Sigmoid colon (tissue), 6 donors: ENCODE measurements at regions not wholly inside any gene's neighbourhood (a gene's known extent, or its start where the extent isn't known, plus 50 kb on each side); places are given as distances from the start of the nearest gene placed in this dataset.
"Not testable (repeated sequence)": the region's sequence is repeated elsewhere in the genome, so short reads cannot be mapped to it uniquely, and the experiment has no call there.

ENCODE experiments used
- DNase-seq: peaks from one replicate; pipeline ENCODE4 v3.0.0-alpha.2; 2019
- H3K27ac ChIP-seq, 4 donors: fragments of 200-600 bp; sonication (generic); one replicate each; pipeline ENCODE4 v1.5.1; 2016 to 2019; ENCODE audit warnings: mild to moderate bottlenecking in 1 of 4
- H3K27me3 ChIP-seq, 3 donors: fragments of 200-600 bp; sonication (generic); one replicate each; pipeline ENCODE4 v1.5.1; 2019; ENCODE audit warnings: mild to moderate bottlenecking in 1 of 3
- H3K36me3 ChIP-seq, 4 donors: fragments of 200-600 bp; sonication (generic); one replicate each; pipeline ENCODE4 v1.5.1; 2016 to 2019
- H3K4me1 ChIP-seq, 4 donors: fragments of 200-600 bp; sonication (generic); one replicate each; pipeline ENCODE4 v1.5.1; 2017 to 2019
- H3K4me3 ChIP-seq, 4 donors: fragments of 200-600 bp; sonication (generic); one replicate each; pipeline ENCODE4 v1.5.1; 2017 to 2019; ENCODE audit warnings: mild to moderate bottlenecking in 2 of 4, moderate library complexity in 1 of 4
- H3K9me3 ChIP-seq, 4 donors: fragments of 200-600 bp in 3 of 4; sonication (generic) in 3 of 4; one replicate each; pipeline versions ENCODE4 v1.5.1 to v1.6.1; 2013 to 2019
- EP300 ChIP-seq, 4 donors: sonication (generic); formaldehyde crosslinking; IDR thresholded peaks; one replicate each; pipeline ENCODE4 v1.6.1; 2017; ENCODE audit warnings: antibody characterized with exemption in 4 of 4
- POLR2A ChIP-seq, 2 donors: fragments of 450-650 bp; IDR thresholded peaks; one replicate each; pipeline ENCODE4 v1.6.1; 2016; ENCODE audit warnings: antibody characterized with exemption in 2 of 2, mild to moderate bottlenecking in 2 of 2, moderate library complexity in 2 of 2
- POLR2AphosphoS5 ChIP-seq, 4 donors: sonication (generic); formaldehyde crosslinking; IDR thresholded peaks; one replicate each; pipeline ENCODE4 v1.6.1; 2017; ENCODE audit warnings: antibody characterized with exemption in 4 of 4
- WGBS, 2 donors: extraction: QIAGEN DNeasy Blood & Tissue Kit; methylation state at CpG; one replicate each; pipeline ENCODE4 v1.1.7; 2013; 5-methylcytosine and 5-hydroxymethylcytosine counted together
- intact Hi-C: fragments of 100-400 bp; cut with DNase I; formaldehyde crosslinking; loops from one replicate; pipeline ENCODE4 v1.15.1; 2023
- TF ChIP-seq, protein P1 (sequence below), 4 experiments: fragments of 450-650 bp in 3 of 4; fragments of 200-600 bp in 1 of 4; IDR thresholded peaks; one replicate each; pipeline ENCODE4 v1.5.1; 2016 to 2019; ENCODE audit warnings: antibody characterized with exemption in 4 of 4, mild to moderate bottlenecking in 3 of 4, moderate library complexity in 2 of 4
- donor health status: healthy with polysubstance abuse.
- donor health status: healthy.

DNA sequence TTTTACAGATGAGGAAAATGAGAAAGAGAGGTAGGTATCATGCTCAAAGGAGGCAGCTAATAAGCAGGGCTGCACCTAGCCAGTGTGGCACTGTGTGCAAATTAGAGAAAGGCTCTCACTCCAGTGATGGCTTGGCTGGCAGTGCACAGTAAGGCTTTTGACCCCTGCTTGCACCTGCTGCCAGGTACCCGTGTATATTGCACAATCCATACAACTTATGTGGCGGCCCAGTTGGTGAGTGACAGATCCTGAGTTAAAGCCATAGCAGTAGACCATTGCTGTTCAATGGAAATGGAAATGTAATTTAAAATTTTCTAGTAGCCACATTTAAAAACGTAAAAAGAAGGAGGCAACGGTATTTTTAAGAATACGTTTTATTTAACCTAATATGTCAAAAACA lies 266.4 kb upstream of the AZI2 start:
- no peaks in the 10 kb centered on the region for H3K9me3 ChIP-seq
- H3K4me1 ChIP-seq: no peaks in the 10 kb centered on the region
- 80 to 89% methylated on average over 5 of the region's 5 CpGs for WGBS, 2 donors
- no peak overlapping the region for H3K4me3 ChIP-seq
- no peaks in the 10 kb centered on the region for H3K36me3 ChIP-seq
- no peaks in the 10 kb centered on the region for H3K27me3 ChIP-seq
- intact Hi-C loops: no loop called here
- TF ChIP-seq EP300 (IDR thresholded peaks at IDR 0.05): no peak
- TF ChIP-seq, protein P1, sequence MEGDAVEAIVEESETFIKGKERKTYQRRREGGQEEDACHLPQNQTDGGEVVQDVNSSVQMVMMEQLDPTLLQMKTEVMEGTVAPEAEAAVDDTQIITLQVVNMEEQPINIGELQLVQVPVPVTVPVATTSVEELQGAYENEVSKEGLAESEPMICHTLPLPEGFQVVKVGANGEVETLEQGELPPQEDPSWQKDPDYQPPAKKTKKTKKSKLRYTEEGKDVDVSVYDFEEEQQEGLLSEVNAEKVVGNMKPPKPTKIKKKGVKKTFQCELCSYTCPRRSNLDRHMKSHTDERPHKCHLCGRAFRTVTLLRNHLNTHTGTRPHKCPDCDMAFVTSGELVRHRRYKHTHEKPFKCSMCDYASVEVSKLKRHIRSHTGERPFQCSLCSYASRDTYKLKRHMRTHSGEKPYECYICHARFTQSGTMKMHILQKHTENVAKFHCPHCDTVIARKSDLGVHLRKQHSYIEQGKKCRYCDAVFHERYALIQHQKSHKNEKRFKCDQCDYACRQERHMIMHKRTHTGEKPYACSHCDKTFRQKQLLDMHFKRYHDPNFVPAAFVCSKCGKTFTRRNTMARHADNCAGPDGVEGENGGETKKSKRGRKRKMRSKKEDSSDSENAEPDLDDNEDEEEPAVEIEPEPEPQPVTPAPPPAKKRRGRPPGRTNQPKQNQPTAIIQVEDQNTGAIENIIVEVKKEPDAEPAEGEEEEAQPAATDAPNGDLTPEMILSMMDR (IDR thresholded peaks at IDR 0.05): no peak
- TF ChIP-seq POLR2AphosphoS5 (IDR thresholded peaks at IDR 0.05): no peak
- no peak for TF ChIP-seq POLR2A (IDR thresholded peaks at IDR 0.05)
- H3K27ac ChIP-seq: no peak overlapping the region
- DNase-seq: no peak

DNA sequence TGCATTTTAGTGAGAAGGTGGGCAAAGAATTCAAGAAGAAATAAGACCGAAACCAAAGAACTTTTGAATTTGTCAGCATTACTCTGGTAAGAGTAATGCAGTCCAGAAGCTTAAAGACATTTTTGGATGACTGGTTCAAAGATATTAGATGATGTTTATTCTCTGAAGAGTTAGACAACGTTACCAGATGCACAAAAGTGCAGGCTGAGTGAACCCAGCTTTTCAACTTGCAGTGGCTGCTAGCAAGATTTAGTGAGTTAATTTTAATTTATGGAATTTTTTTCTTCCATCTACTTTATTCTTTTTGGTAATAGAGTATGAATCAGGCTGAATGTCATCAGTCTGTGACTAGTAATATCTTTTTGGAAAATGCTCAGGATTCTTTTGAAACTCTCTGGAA lies 267.3 kb upstream of the AZI2 start:
- Histone ChIP-seq H3K36me3 (no peaks in the 10 kb centered on the region), H3K4me3 (no peak overlapping the region), H3K27me3 (no peaks in the 10 kb centered on the region), H3K9me3 (no peaks in the 10 kb centered on the region), H3K4me1 (no peaks in the 10 kb centered on the region), H3K27ac (no peak overlapping the region)
- 79 to 83% methylated on average over 2 of the region's 2 CpGs for WGBS, 2 donors
- DNase-seq: no peak
- intact Hi-C loops: no loop called here
- no peak for TF ChIP-seq POLR2A (IDR thresholded peaks at IDR 0.05)

GRCh38 chr3:28617821-28618220 lies 269.2 kb upstream of the AZI2 start:
- TF ChIP-seq EP300 (IDR thresholded peaks at IDR 0.05): no peak
- TF ChIP-seq, protein P1 (IDR thresholded peaks at IDR 0.05): no peak
- TF ChIP-seq POLR2AphosphoS5 (IDR thresholded peaks at IDR 0.05): no peak
- no peak for TF ChIP-seq POLR2A (IDR thresholded peaks at IDR 0.05)
- intact Hi-C loops: no loop called here
- 25 to 51% methylated on average over 1 of the region's 1 CpG for WGBS, 2 donors
- Histone ChIP-seq H3K36me3 (no peaks in the 10 kb centered on the region), H3K4me1 (no peaks in the 10 kb centered on the region), H3K9me3 (no peaks in the 10 kb centered on the region), H3K4me3 (no peak overlapping the region), H3K27ac (no peak overlapping the region), H3K27me3 (no peaks in the 10 kb centered on the region)
- no peak for DNase-seq

GRCh38 chr3:28623106-28623505 lies 274.5 kb upstream of the AZI2 start:
- Histone ChIP-seq H3K27me3 (no peaks in the 10 kb centered on the region), H3K4me3 (no peak overlapping the region), H3K27ac (no peak overlapping the region), H3K36me3 (no peaks in the 10 kb centered on the region), H3K4me1 (no peaks in the 10 kb centered on the region), H3K9me3 (no peaks in the 10 kb centered on the region)
- WGBS, 2 donors: 90 to 94% methylated on average over 5 of the region's 5 CpGs
- DNase-seq: no peak
- TF ChIP-seq, protein P1 (IDR thresholded peaks at IDR 0.05): no peak
- TF ChIP-seq POLR2AphosphoS5 (IDR thresholded peaks at IDR 0.05) (no peak), POLR2A (IDR thresholded peaks at IDR 0.05) (no peak), EP300 (IDR thresholded peaks at IDR 0.05) (no peak)
- intact Hi-C loops: no loop called here

GRCh38 chr3:28624084-28624483 lies 275.5 kb upstream of the AZI2 start:
- DNase-seq: no peak
- Histone ChIP-seq H3K4me1 (no peaks in the 10 kb centered on the region), H3K27ac (no peak overlapping the region), H3K9me3 (no peaks in the 10 kb centered on the region), H3K36me3 (no peaks in the 10 kb centered on the region), H3K4me3 (no peak overlapping the region), H3K27me3 (no peaks in the 10 kb centered on the region)
- intact Hi-C loops: no loop called here
- TF ChIP-seq POLR2A (IDR thresholded peaks at IDR 0.05) (no peak), EP300 (IDR thresholded peaks at IDR 0.05) (no peak), POLR2AphosphoS5 (IDR thresholded peaks at IDR 0.05) (no peak)
- TF ChIP-seq, protein P1 (IDR thresholded peaks at IDR 0.05): no peak
- 37 to 71% methylated on average over 3 of the region's 3 CpGs for WGBS, 2 donors

GRCh38 chr3:28627843-28628242 lies 279.2 kb upstream of the AZI2 start:
- intact Hi-C loops, H3K9me3 ChIP-seq, H3K4me3 ChIP-seq, H3K27ac ChIP-seq, H3K4me1 ChIP-seq, H3K36me3 ChIP-seq, H3K27me3 ChIP-seq, DNase-seq: not testable (repeated sequence)
- WGBS, 2 donors: 67 to 77% methylated on average over 2 of the region's 2 CpGs
